ENCODE measurements at regions not wholly inside any gene's neighbourhood (a gene's known extent, or its start where the extent isn't known, plus 50 kb on each side); places are given as distances from the start of the nearest gene placed in this dataset.
"Not testable (repeated sequence)": the region's sequence is repeated elsewhere in the genome, so short reads cannot be mapped to it uniquely, and the experiment has no call there.

DNA sequence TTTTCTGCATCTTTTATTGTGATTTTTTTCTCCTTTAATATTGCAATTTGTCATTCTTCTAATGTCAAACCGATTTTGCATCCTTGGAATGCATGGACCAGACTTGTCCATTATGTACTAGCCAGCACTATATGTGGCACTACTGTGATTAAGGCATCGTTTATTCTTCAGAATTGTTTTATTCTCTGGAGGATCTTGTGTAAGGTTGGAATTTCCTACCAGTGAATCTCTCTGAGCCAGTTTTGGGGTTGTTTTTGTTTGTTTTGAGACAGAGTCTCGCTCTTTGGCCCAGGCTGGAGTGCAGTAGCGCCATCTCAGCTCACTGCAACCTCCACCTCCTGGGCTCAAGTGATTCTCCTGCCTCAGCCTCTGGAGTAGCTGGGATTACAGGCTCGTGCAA is 58.5 kb downstream of the IGLL5 start:
- no peak for DNase-seq

DNA sequence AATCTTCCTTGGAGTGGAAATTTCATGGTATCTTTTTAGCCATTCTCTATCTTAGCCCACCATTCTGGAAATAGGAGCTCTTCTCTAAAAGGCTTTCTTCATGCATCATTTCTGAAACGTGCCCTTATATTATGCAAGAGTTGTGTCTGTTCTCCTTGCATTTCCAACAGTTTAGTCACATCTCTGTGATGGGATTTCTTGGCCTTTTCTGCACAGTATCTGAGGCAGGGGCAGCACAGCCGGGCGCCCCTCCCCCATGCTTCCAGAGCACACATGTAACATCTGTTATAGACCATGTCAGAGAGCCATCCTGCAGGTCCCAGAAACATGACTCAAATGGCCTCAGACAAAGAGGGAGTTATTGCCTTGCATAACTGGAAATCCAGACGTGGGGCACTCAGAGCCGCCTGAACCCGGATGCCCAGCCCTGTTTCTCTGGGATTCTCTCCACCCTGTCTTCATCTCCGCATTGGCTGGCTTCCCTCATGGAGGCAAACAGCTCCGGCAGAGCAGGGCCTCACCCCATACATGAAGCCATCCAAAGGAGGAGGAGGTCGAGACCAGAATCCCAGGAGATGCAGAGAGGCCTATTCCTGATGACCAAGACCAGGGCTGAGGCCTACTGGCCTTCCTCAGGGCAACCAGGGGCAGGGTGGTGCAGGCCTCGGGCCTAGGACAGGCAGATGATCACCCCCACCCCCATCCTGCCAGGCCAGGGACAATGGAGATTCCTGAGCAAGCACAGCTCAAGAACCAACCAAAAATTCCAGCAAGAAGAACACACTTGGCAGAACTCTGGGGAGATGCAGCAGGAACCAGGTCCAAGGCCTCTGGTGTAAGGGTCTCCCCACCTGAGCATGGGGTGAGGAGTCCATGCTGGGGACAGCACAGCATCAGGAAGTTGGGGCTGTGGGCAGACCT is 61.3 kb downstream of the IGLL5 start:
- no peak for DNase-seq

DNA sequence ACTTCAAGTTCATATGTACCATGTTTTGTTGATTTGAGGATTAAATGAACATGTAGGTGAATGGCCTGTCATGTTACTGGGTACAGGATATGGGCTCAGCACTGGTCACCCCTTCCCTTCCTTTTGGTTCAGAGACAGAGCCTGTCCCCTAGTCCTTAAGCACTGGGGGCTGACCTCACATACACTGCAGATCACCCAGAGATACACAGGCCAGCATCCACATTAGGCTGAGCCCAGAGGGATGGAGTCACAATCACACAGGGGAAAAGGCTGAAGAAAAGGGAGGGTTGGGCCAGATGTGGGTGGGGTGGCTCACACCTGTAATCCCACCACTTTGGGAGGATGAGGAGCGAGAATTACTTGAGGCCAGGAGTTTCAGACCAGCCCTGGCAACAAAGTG is 62.3 kb downstream of the IGLL5 start:
- DNase-seq = no peak

GRCh38 chr22:22951035-22951434 is 63.4 kb downstream of the IGLL5 start:
- no peak for DNase-seq

GRCh38 chr22:22952531-22953280 is 65.1 kb downstream of the IGLL5 start:
- no peak for DNase-seq

DNA sequence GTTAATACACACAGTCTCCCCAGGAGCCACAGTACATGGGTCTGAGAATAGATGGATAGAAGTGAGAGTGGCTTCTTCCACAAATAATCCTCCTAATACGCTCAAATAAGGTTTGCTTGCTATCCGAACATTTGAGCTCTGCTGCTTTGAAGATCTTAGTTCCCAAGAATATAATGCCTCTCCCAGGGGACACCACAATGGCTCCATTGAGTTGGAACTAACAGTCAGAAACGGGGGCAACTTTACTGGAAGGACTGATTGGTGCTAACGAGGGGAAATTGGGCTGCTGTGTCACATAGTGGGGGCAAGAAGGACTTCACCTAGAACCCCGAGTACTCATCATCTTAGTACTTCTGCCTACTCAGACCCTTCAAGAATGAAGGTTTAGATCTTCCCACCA is 66.2 kb downstream of the IGLL5 start:
- no peak for DNase-seq

- DNase-seq = peak; percentile 58 to 66
Measured at GRCh38 chr22:22954656-22955055, 67.0 kb downstream of the IGLL5 start.

GRCh38 chr22:22955276-22955798 is 67.7 kb downstream of the IGLL5 start:
- peak in 1 of 2 experiments; percentile 3 for DNase-seq

GRCh38 chr22:22955866-22956535 is 68.4 kb downstream of the IGLL5 start:
- peak; percentile 85 to 91 for DNase-seq

- no peak for DNase-seq
Measured at GRCh38 chr22:22957090-22957489, 69.5 kb downstream of the IGLL5 start.

DNA sequence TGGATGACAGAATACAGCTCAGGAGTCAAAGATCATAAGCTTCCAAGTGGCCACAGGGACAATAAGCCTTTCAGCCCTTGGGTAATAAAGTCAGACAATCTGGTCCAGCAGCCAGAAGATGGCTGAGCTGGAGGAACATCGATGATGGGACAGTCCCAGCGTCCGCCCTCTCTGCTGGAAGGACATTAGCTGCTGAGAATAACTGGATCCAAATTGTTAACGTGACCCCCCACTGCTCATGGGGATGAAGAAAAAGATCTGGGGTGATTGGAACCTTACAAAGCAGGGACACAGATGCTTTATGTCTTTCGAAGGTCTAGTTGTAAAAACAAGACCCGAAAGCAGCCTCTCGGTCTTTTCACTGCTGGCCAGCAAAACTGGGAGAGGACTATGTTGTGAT is 71.0 kb downstream of the IGLL5 start:
- DNase-seq = no peak

DNA sequence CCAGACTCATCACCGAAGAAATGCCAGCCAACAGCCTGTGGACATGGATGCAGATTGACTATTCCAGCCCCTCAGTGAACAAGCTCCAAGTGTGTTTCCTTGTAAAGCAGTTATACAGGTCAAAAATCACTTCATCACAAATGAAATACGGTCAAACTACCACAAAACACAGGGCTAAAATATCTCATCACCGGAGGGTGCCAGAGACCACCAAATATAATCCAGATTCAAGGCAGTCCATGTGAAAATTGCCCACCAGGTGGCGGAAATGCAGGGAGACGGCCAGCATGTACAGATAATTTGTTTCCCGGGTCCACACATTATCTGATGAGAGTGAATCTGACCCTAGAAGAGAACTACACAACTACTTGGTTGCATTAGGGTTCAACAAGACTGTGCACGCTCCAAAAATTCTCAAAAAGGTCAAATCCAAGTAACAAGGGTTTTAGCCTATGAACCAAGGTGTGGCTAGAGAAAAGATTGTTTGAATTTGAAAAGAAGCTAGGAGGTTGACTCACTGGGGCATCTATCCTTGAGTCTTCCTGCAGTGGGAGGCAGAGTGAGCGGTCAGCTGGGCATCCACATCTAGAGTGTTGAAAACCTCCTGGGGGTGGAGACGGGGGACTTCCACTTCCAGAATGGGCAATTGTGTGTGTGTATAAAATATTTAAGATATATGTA is 71.7 kb downstream of the IGLL5 start:
- DNase-seq = peak; percentile 55 to 78

GRCh38 chr22:22960307-22960706 is 72.7 kb downstream of the IGLL5 start:
- no peak for DNase-seq

DNA sequence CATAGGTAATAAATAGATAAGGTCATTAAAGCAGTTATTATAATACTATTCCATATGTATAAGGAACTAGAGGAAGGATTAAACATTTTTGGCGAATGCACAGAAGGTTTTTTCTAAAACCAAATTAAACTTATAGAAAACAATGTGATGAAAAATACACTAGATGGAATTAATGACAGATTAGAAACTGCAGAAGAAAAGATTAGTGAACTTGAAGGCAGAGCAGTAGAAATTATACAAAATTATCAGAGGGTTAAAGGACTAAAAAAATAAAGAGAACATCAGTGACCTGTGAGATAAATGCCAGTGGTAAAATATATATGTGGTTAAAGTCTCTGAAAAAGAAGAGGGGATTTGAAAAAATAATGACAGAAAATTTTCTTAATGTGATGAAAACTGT is 74.0 kb downstream of the IGLL5 start:
- no peak for DNase-seq

- no peak for DNase-seq
Measured at GRCh38 chr22:22968366-22968765, 80.8 kb downstream of the IGLL5 start.

DNA sequence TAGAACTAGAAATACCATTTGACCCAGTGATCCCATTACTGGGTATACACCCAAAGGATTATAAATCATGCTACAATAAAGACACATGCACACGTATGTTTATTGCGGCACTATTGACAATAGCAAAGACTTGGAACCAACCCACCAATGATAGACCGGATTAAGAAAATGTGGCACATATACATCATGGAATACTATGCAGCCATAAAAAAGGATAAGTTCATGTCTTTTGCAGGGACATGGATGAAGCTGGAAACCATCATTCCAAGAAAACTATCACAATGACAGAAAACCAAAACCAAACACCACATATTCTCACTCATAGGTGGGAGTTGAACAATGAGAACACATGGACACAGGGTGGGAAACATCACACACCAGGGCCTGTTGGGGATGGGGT is 85.0 kb downstream of the IGLL5 start:
- not testable (repeated sequence) for DNase-seq

DNA sequence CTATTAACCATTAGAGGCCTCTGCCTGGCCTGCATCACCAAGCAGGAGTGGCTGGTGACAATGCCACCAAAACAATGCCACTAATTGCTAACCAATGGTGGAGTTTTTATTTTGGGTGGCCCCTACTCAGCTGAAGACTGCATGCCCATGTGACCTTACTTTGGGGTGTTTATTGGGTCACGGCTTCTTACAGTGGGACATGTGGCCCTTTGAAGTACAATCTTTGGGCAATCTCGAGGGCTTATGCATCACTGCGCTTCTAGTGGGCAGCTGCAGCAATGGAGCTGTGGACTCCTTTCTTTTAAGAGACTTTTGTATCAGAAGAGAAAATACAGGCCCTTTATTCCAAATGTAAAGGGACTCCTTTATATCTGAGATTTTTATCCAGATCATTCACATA is 85.7 kb downstream of the IGLL5 start:
- DNase-seq = no peak

DNA sequence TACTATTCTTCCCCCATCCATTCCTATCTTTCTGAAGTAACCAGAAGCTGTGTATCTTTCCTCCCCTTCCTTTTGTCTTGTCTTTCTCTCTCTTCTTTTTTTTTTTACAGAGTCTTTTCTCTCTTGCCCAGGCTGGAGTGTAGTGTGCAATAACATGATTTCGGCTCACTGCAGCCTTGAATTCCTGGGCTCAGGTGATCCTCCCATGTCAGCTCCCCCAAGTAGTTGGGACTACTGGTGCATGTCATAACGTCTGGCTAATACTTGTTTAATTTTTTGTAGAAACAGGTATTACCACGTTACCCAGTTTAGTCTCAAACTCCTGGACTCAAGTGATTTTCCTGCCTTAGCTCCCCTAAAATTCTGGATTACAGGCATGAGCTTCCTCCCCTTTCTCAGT is 86.5 kb downstream of the IGLL5 start:
- no peak for DNase-seq

GRCh38 chr22:22974795-22975580 is 87.4 kb downstream of the IGLL5 start:
- DNase-seq = no peak

DNA sequence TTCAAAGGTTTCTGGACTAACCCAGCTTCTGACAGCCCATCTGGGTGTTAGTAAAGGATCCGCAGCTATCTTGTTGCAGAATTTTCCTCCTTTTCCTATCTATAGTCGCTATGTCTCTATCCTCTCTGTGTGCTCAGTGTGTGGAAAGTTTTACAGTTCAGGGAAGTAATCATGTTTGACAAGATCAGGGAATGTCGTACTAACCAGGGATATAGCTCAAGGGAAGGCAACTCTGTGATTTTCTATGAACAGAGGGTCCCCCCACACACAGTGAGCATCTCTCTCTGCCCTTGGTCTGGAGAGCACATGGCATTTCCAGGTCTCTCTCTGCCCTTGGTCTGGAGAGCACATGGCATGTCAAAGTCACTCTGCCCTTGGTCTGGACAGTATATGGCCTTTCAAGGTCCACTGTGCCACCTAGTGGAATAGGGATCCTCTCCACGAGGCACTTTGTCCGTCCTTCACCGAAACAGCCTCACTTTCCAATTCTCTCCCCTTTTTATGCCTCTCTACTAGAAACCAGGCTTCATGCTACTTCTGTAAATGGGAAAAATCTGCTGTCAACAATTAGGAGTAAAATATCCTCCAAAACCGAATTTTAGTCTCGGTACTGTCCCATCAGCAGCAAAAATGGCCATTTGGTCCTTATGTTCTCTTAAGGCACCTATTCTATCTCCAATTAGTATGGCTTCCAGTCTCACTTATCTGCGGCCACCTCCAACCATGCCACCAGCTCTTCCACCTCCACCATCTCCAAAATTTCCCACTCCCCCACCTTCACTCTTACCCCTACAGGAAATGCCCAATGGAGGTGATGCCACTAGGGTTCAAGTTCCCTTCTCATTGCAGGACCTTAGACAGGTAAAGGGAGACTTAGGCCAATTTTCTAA is 88.7 kb downstream of the IGLL5 start:
- no peak for DNase-seq
